H1 (cell line): ENCODE measurements at regions not wholly inside any gene's neighbourhood (a gene's known extent, or its start where the extent isn't known, plus 50 kb on each side); places are given as distances from the start of the nearest gene placed in this dataset.

Experiments
- CTCF ChIA-PET: fragments of 300-600 bp; sonication (Branson Sonifier 250); formaldehyde crosslinking; loops from one replicate; lab custom pipeline; 2021; ENCODE audit not compliant: partially characterized antibody; lab: Charles Lee
- POLR2A ChIA-PET: fragments of 300-600 bp; sonication (Branson Sonifier 250); formaldehyde crosslinking; loops from one replicate; lab custom pipeline; 2021; ENCODE audit warnings: inconsistent platforms; ENCODE audit not compliant: partially characterized antibody; lab: Charles Lee
- DNase-seq, 2 experiments: peaks; one replicate each; pipeline versions ENCODE4 v3.0.0 to v3.0.0-alpha.2; 2010 to 2022; ENCODE audit warnings: low spot score in 2 of 2, low read depth in 1 of 2, mixed read lengths in 1 of 2
- FAIRE-seq: peaks from 2 replicates; lab custom pipeline; 2011; peaks lifted over from hg19 to GRCh38; lab: Jason Lieb, UNC
- H2AFZ ChIP-seq: 2 replicates; pipeline ENCODE4 v1.8.1; 2012; ENCODE audit warnings: low read length, inconsistent platforms
- H2AK5ac ChIP-seq: 2 replicates; pipeline ENCODE4 v1.6.1; 2013; ENCODE audit warnings: low read depth, low read length
- H2BK120ac ChIP-seq: replicated peaks from 2 replicates; pipeline ENCODE3; 2013; ENCODE audit warnings: low read depth, low read length, inconsistent platforms
- H2BK12ac ChIP-seq: 2 replicates; pipeline ENCODE4 v1.6.1; 2013; ENCODE audit warnings: low read depth, low read length
- H2BK15ac ChIP-seq: 2 replicates; pipeline ENCODE4 v1.6.1; 2013; ENCODE audit warnings: low read length
- H2BK20ac ChIP-seq: 2 replicates; pipeline ENCODE4 v1.6.1; 2013; ENCODE audit warnings: low read length
- H2BK5ac ChIP-seq: 2 replicates; pipeline ENCODE4 v1.6.1; 2013; ENCODE audit warnings: low read depth, low read length
- H3K14ac ChIP-seq: 2 replicates; pipeline ENCODE4 v1.6.1; 2013; ENCODE audit warnings: inconsistent platforms; ENCODE audit not compliant: insufficient read length
- H3K18ac ChIP-seq: 2 replicates; pipeline ENCODE4 v1.6.1; 2013; ENCODE audit warnings: low read length; ENCODE audit errors: extremely low read depth
- H3K23ac ChIP-seq: 2 replicates; pipeline ENCODE4 v1.6.1; 2013; ENCODE audit warnings: inconsistent platforms; ENCODE audit not compliant: insufficient read length
- H3K23me2 ChIP-seq: 2 replicates; pipeline ENCODE4 v1.6.1; 2013; ENCODE audit warnings: low read depth, low read length
- H3K27ac ChIP-seq: 2 replicates; pipeline ENCODE4 v1.6.1; 2011; ENCODE audit warnings: low read depth, low read length, inconsistent platforms
- H3K27me3 ChIP-seq, 4 experiments: replicated peaks in 1 of 4; 1 replicate in 1 of 4; 2 replicates in 3 of 4; pipeline versions ENCODE4 v1.6.1 to v1.8.1; 2011 to 2013; ENCODE audit warnings: low read length in 3 of 4, mild to moderate bottlenecking in 3 of 4, inconsistent platforms in 2 of 4, mixed read lengths in 2 of 4, moderate library complexity in 1 of 4; ENCODE audit not compliant: control insufficient read depth in 3 of 4, insufficient read depth in 3 of 4; ENCODE audit errors: extremely low read depth in 1 of 4
- H3K36me3 ChIP-seq, 4 experiments: 2 replicates each; pipeline versions ENCODE4 v1.6.1 to v1.8.1; 2011 to 2013; ENCODE audit warnings: mild to moderate bottlenecking in 4 of 4, low read length in 3 of 4, moderate library complexity in 2 of 4, control low read depth in 1 of 4, inconsistent platforms in 1 of 4; ENCODE audit not compliant: insufficient read depth in 4 of 4, control insufficient read depth in 2 of 4
- H3K4ac ChIP-seq: replicated peaks from 2 replicates; pipeline ENCODE3; 2013; ENCODE audit warnings: low read length, low read depth, mixed read lengths, inconsistent platforms; ENCODE audit not compliant: insufficient read length
- H3K4me1 ChIP-seq, 4 experiments: replicated peaks in 1 of 4; 1 replicate in 1 of 4; 2 replicates in 3 of 4; pipeline versions ENCODE4 v1.6.1 to v1.8.1; 2011 to 2013; ENCODE audit warnings: low read length in 3 of 4, inconsistent platforms in 2 of 4, mixed read lengths in 1 of 4; ENCODE audit not compliant: insufficient read depth in 4 of 4, control insufficient read depth in 3 of 4
- H3K4me2 ChIP-seq, 2 experiments: 2 replicates each; pipeline versions ENCODE4 v1.6.1 to v1.8.1; 2011 to 2013; ENCODE audit warnings: low read depth in 2 of 2, low read length in 2 of 2, control low read depth in 1 of 2, inconsistent platforms in 1 of 2, mild to moderate bottlenecking in 1 of 2; ENCODE audit not compliant: insufficient read depth in 1 of 2
- H3K4me3 ChIP-seq, 4 experiments: fragments of 200-600, 300-600 bp in 1 of 4; sonication (generic), shearing (Covaris generic), sonication (Bioruptor Twin) in 1 of 4; 2 replicates each; pipeline versions ENCODE4 v1.5.1 to v1.8.1; 2011 to 2016; ENCODE audit warnings: low read length in 4 of 4, low read depth in 3 of 4, control low read depth in 2 of 4, inconsistent platforms in 2 of 4, mild to moderate bottlenecking in 2 of 4, mixed read lengths in 1 of 4, moderate library complexity in 1 of 4; ENCODE audit not compliant: insufficient read depth in 2 of 4; ENCODE audit errors: extremely low read depth in 1 of 4
- H3K56ac ChIP-seq: replicated peaks from 2 replicates; pipeline ENCODE3; 2013; ENCODE audit warnings: low read depth, mild to moderate bottlenecking, mixed read lengths, low read length, inconsistent platforms; ENCODE audit not compliant: insufficient read length
- H3K79me1 ChIP-seq: 2 replicates; pipeline ENCODE4 v1.6.1; 2013; ENCODE audit warnings: low read depth, low read length, control low read depth
- H3K79me2 ChIP-seq, 2 experiments: 2 replicates each; pipeline versions ENCODE4 v1.6.1 to v1.8.1; 2012 to 2013; ENCODE audit warnings: low read length in 2 of 2, mild to moderate bottlenecking in 2 of 2, inconsistent platforms in 1 of 2; ENCODE audit not compliant: insufficient read depth in 2 of 2, control insufficient read depth in 1 of 2
- H3K9ac ChIP-seq, 4 experiments: replicated peaks in 1 of 4; 1 replicate in 1 of 4; 2 replicates in 3 of 4; pipeline versions ENCODE4 v1.6.1 to v1.8.1; 2011 to 2013; ENCODE audit warnings: low read depth in 3 of 4, low read length in 3 of 4, control low read depth in 2 of 4, mild to moderate bottlenecking in 2 of 4, moderate library complexity in 2 of 4, inconsistent platforms in 1 of 4; ENCODE audit errors: extremely low read depth in 1 of 4
- H3K9me3 ChIP-seq, 2 experiments: 2 replicates each; pipeline versions ENCODE4 v1.6.1 to v1.8.1; 2012 to 2013; ENCODE audit warnings: mild to moderate bottlenecking in 2 of 2, moderate library complexity in 2 of 2, control low read depth in 1 of 2, inconsistent platforms in 1 of 2, low read depth in 1 of 2, low read length in 1 of 2, mixed read lengths in 1 of 2; ENCODE audit not compliant: insufficient read depth in 2 of 2
- H4K20me1 ChIP-seq, 2 experiments: replicated peaks in 1 of 2; 2 replicates each; pipeline versions ENCODE3 to v1.8.1; 2011 to 2013; ENCODE audit warnings: inconsistent platforms in 2 of 2, low read length in 2 of 2, mild to moderate bottlenecking in 1 of 2; ENCODE audit not compliant: insufficient read depth in 2 of 2, control insufficient read depth in 1 of 2
- H4K5ac ChIP-seq: 2 replicates; pipeline ENCODE4 v1.6.1; 2013; ENCODE audit warnings: low read length, low read depth, mixed read lengths, inconsistent platforms; ENCODE audit not compliant: insufficient read length
- H4K8ac ChIP-seq: 2 replicates; pipeline ENCODE4 v1.8.0; 2013; ENCODE audit warnings: mild to moderate bottlenecking, moderate library complexity, low read length, inconsistent platforms; ENCODE audit not compliant: insufficient read depth; ENCODE audit errors: extremely low read depth
- H4K91ac ChIP-seq: replicated peaks from 2 replicates; pipeline ENCODE3; 2013; ENCODE audit warnings: low read length, mixed read lengths, inconsistent platforms; ENCODE audit not compliant: insufficient read length
- BCL11A ChIP-seq, 2 experiments: IDR thresholded peaks; one replicate each; pipeline ENCODE4 v1.6.1; 2011; ENCODE audit warnings: low read depth in 2 of 2, low read length in 2 of 2, mild to moderate bottlenecking in 2 of 2
- CBX8 ChIP-seq: fragments of 300-800, 300-1000 bp; sonication (generic); IDR thresholded peaks from 2 replicates; pipeline ENCODE4 v1.7.1; 2016; ENCODE audit warnings: low read depth, low read length, borderline replicate concordance
- CHD2 ChIP-seq: IDR thresholded peaks from 2 replicates; pipeline ENCODE4 v1.6.1; 2012; ENCODE audit warnings: low read length, improper control_type of control experiment
- HDAC6 ChIP-seq: IDR thresholded peaks from one replicate; pipeline ENCODE4 v1.7.1; 2012; ENCODE audit warnings: low read depth, mild to moderate bottlenecking, inconsistent platforms, low read length, moderate library complexity
- NRF1 ChIP-seq: IDR thresholded peaks from 2 replicates; pipeline ENCODE4 v1.6.1; 2011; ENCODE audit warnings: mild to moderate bottlenecking, low read depth, low read length, improper control_type of control experiment
- RFX5 ChIP-seq: IDR thresholded peaks from 2 replicates; pipeline ENCODE4 v1.6.1; 2011; ENCODE audit warnings: low read depth, low read length, improper control_type of control experiment, borderline replicate concordance
- RNF2 ChIP-seq: fragments of 200-900, 300-1000 bp; sonication (generic); IDR thresholded peaks from 2 replicates; pipeline ENCODE4 v1.7.1; 2016; ENCODE audit warnings: borderline replicate concordance, low read depth, mild to moderate bottlenecking, antibody characterized with exemption, low read length; ENCODE audit not compliant: poor library complexity, severe bottlenecking; ENCODE audit errors: missing control alignments
- WGBS, 2 experiments: shearing (Covaris generic) in 1 of 2; methylation state at CpG; one replicate each; pipeline versions ENCODE4 v1.1.6 to v1.1.7; 2013 to 2015; ENCODE audit warnings: low lambda C conversion rate in 2 of 2, mixed read lengths in 2 of 2, inconsistent platforms in 1 of 2, low coverage in 1 of 2, missing lambda C conversion rate in 1 of 2; ENCODE audit not compliant: insufficient replicate concordance in 2 of 2, insufficient coverage in 1 of 2, insufficient read length in 1 of 2; ENCODE audit errors: extremely low coverage in 1 of 2, missing lambda C conversion rate in 1 of 2; 5-methylcytosine and 5-hydroxymethylcytosine counted together
- TF ChIP-seq, protein P1 (sequence below): IDR thresholded peaks from 2 replicates; pipeline ENCODE4 v1.6.1; 2011; ENCODE audit warnings: low read length, improper control_type of control experiment

DNA sequence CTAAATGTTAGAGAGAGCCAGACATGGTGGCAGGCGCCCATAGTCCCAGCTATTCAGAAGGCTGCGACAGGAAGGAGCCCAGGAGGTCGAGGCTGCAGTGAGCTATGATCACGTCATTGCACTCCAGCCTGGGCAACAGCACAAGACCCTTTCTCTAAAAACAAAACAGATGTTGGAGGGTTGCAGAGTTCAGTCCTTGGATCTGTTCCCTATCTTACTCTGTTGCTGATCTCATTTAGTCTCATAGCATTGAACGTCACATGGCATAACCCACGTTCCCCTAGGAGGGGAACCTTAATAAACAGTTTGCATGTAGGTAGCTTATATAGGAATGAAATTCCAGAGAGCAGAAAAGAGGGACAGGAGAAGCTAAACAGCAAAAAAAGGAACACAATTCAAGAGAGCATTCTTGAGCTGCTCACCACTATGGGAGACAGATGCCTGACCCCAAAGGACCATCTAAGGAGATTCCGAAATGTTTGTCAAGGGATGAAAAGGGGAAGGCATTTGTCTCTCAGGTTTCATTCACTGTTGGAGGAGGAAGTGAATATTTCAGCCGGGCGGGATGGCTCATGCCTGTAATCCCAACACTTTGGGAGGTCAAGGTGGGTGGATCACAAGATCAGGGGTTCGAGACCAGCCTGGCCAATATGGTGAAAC lies 54.6 kb upstream of the PIM1 start:
- CTCF ChIA-PET, result interaction anchor here (0.5 to 1.7 kb wide), 5 partner anchors 14 to 78 kb away, joined by 3 to 8 read pairs (median 5); no protein-coding TSS in a partner anchor
- Histone ChIP-seq H4K91ac (no peak overlapping the region), H3K27me3 (no peaks in the 10 kb centered on the region), H2BK12ac (no peak overlapping the region), H2AFZ (no peak overlapping the region), H3K18ac (no peak overlapping the region), H4K20me1 (peaks cover 0 to 4% of the 10 kb centered on the region in 2 experiments), H3K14ac (no peak overlapping the region), H3K27ac (no peak overlapping the region), H3K56ac (no peak overlapping the region), H3K4me2 (no peak overlapping the region), H3K79me1 (no peaks in the 10 kb centered on the region), H2BK120ac (no peak overlapping the region), H3K9me3 (no peaks in the 10 kb centered on the region), H2BK15ac (no peak overlapping the region), H3K4ac (no peak overlapping the region), H3K9ac (no peak overlapping the region), H3K23me2 (no peaks in the 10 kb centered on the region), H3K4me3 (no peak overlapping the region), H3K36me3 (peaks cover 0 to 56% (median 5%) of the 10 kb centered on the region in 4 experiments; a peak in 6 of 8 replicates), H3K4me1 (no peaks in the 10 kb centered on the region; a peak in 1 of 7 replicates), H2AK5ac (no peak overlapping the region), H4K5ac (no peak overlapping the region), H2BK20ac (no peak overlapping the region), H3K79me2 (0 out of 4 replicates have a peak, but pooled peaks cover 0 to 3% of the 10 kb centered on the region in 2 experiments), H3K23ac (no peak overlapping the region), H4K8ac (no peak overlapping the region), H2BK5ac (no peak overlapping the region)
- no peak for DNase-seq
- POLR2A ChIA-PET, result interaction anchor here (0.6 to 39.1 kb wide), 11 partner anchors 8 to 240 kb away, joined by 3 to 1024 read pairs (median 4); partner anchors contain the start of gene PIM1
- WGBS, 2 experiments, result 87% methylated on average over 10 of the region's 10 CpGs; no CpG with 5 or more reads in 1 of the 2 experiments
- FAIRE-seq, result no peak
- TF ChIP-seq BCL11A (IDR thresholded peaks at IDR 0.05; ENCODE audit: low read depth in 2 of 2, low read length in 2 of 2) (no peak), HDAC6 (no peak), CHD2 (no peak), CBX8 (no peak), NRF1 (no peak), RNF2 (no peak), RFX5 (no peak)
- TF ChIP-seq, protein P1, sequence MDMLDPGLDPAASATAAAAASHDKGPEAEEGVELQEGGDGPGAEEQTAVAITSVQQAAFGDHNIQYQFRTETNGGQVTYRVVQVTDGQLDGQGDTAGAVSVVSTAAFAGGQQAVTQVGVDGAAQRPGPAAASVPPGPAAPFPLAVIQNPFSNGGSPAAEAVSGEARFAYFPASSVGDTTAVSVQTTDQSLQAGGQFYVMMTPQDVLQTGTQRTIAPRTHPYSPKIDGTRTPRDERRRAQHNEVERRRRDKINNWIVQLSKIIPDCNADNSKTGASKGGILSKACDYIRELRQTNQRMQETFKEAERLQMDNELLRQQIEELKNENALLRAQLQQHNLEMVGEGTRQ, result no peak
